IMR-90 (cell line): ENCODE measurements at regions not wholly inside any gene's neighbourhood (a gene's known extent, or its start where the extent isn't known, plus 50 kb on each side); places are given as distances from the start of the nearest gene placed in this dataset.

Experiments used
- ATAC-seq: fragments of 200-7000 bp; cut with Tn5 transposase; 2 replicates; pipeline ENCODE4 v1.9.1; 2020; ENCODE audit warnings: low read depth, mild to moderate bottlenecking, moderate library complexity
- BruUV-seq: library from RNA; stranded (reverse); fragments of 400-500 nt; replicated peaks from 2 replicates; lab custom pipeline; 2021; lab: Mats Ljungman, UMichigan
- CTCF ChIA-PET: fragments of 300-600 bp; formaldehyde crosslinking; extraction: SDS; loops from one replicate; lab custom pipeline; 2021; ENCODE audit warnings: antibody characterized with exemption; lab: Yijun Ruan, JAX
- POLR2A ChIA-PET: fragments of 300-600 bp; sonication (Branson Sonifier 250); formaldehyde crosslinking; loops from one replicate; lab custom pipeline; 2022; ENCODE audit warnings: antibody characterized with exemption; ENCODE audit not compliant: unreplicated experiment; lab: Charles Lee
- DNase-seq: peaks from one replicate; pipeline ENCODE4 v3.0.0; 2013
- H2AFZ ChIP-seq: replicated peaks from 2 replicates; pipeline ENCODE3; 2013; ENCODE audit warnings: low read length, mild to moderate bottlenecking; ENCODE audit not compliant: poor library complexity
- H2AK5ac ChIP-seq: 2 replicates; pipeline ENCODE4 v1.6.1; 2013; ENCODE audit warnings: low read depth, low read length, inconsistent platforms
- H2AK9ac ChIP-seq: replicated peaks from 2 replicates; pipeline ENCODE3; 2013; ENCODE audit warnings: mild to moderate bottlenecking, low read depth, low read length, moderate library complexity; ENCODE audit not compliant: poor library complexity
- H2BK120ac ChIP-seq: 2 replicates; pipeline ENCODE4 v1.6.1; 2013; ENCODE audit warnings: low read depth, low read length, inconsistent platforms
- H2BK15ac ChIP-seq: 3 replicates; pipeline ENCODE4 v1.6.1; 2013; ENCODE audit warnings: low read depth, low read length, inconsistent platforms
- H2BK20ac ChIP-seq: 2 replicates; pipeline ENCODE4 v1.6.1; 2013; ENCODE audit warnings: low read depth, mild to moderate bottlenecking, inconsistent platforms, low read length, moderate library complexity
- H2BK5ac ChIP-seq: 2 replicates; pipeline ENCODE4 v1.6.1; 2013; ENCODE audit warnings: mild to moderate bottlenecking, low read depth, low read length, inconsistent platforms; ENCODE audit not compliant: poor library complexity, severe bottlenecking
- H3K14ac ChIP-seq: replicated peaks from 2 replicates; pipeline ENCODE4 v1.6.1; 2013; ENCODE audit warnings: low read depth, low read length, inconsistent platforms
- H3K18ac ChIP-seq: 2 replicates; pipeline ENCODE4 v1.6.1; 2013; ENCODE audit warnings: low read depth, low read length, control low read depth
- H3K23ac ChIP-seq: 2 replicates; pipeline ENCODE4 v1.6.1; 2013; ENCODE audit warnings: low read depth, low read length, inconsistent platforms
- H3K27ac ChIP-seq: 2 replicates; pipeline ENCODE4 v1.5.1; 2013; ENCODE audit warnings: mild to moderate bottlenecking, control low read depth, low read length; ENCODE audit not compliant: insufficient read depth
- H3K27me3 ChIP-seq: 2 replicates; pipeline ENCODE4 v1.6.1; 2013; ENCODE audit warnings: low read length; ENCODE audit not compliant: control insufficient read depth, insufficient read depth
- H3K36me3 ChIP-seq: 2 replicates; pipeline ENCODE4 v1.6.1; 2013; ENCODE audit warnings: low read length, mixed read lengths; ENCODE audit not compliant: control insufficient read depth, insufficient read depth
- H3K4ac ChIP-seq: 2 replicates; pipeline ENCODE4 v1.6.1; 2013; ENCODE audit warnings: low read depth, low read length, inconsistent platforms
- H3K4me1 ChIP-seq: 2 replicates; pipeline ENCODE4 v1.6.1; 2013; ENCODE audit warnings: low read length, mixed read lengths; ENCODE audit not compliant: control insufficient read depth, insufficient read depth
- H3K4me2 ChIP-seq: 2 replicates; pipeline ENCODE4 v1.6.1; 2013; ENCODE audit warnings: low read depth, mild to moderate bottlenecking, control low read depth, low read length, moderate library complexity
- H3K4me3 ChIP-seq: 2 replicates; pipeline ENCODE4 v1.5.1; 2013; ENCODE audit warnings: low read depth, mild to moderate bottlenecking, control low read depth, low read length, moderate library complexity; ENCODE audit not compliant: insufficient read depth
- H3K56ac ChIP-seq: 2 replicates; pipeline ENCODE4 v1.6.1; 2013; ENCODE audit warnings: low read length, inconsistent platforms; ENCODE audit not compliant: insufficient read depth; ENCODE audit errors: extremely low read depth
- H3K79me1 ChIP-seq, 2 experiments: 2 replicates each; pipeline ENCODE4 v1.6.1; 2013; ENCODE audit warnings: low read length in 2 of 2, inconsistent platforms in 1 of 2, low read depth in 1 of 2
- H3K9ac ChIP-seq: 2 replicates; pipeline ENCODE4 v1.6.1; 2013; ENCODE audit warnings: low read depth, low read length, control low read depth
- H3K9me1 ChIP-seq: 2 replicates; pipeline ENCODE4 v1.6.1; 2013; ENCODE audit warnings: low read length, inconsistent platforms; ENCODE audit not compliant: insufficient read depth
- H3K9me3 ChIP-seq: 2 replicates; pipeline ENCODE4 v1.6.1; 2013; ENCODE audit warnings: low read length; ENCODE audit not compliant: control insufficient read depth, insufficient read depth
- H4K20me1 ChIP-seq: 2 replicates; pipeline ENCODE4 v1.6.1; 2013; ENCODE audit warnings: low read length, inconsistent platforms; ENCODE audit not compliant: insufficient read depth
- H4K5ac ChIP-seq: 2 replicates; pipeline ENCODE4 v1.6.1; 2013; ENCODE audit warnings: mild to moderate bottlenecking, low read depth, low read length, control low read depth
- H4K8ac ChIP-seq, 2 experiments: 2 replicates each; pipeline ENCODE4 v1.6.1; 2013; ENCODE audit warnings: low read depth in 2 of 2, low read length in 2 of 2, control low read depth in 1 of 2, inconsistent platforms in 1 of 2
- H4K91ac ChIP-seq: 2 replicates; pipeline ENCODE4 v1.6.1; 2013; ENCODE audit warnings: low read depth, low read length, inconsistent platforms; ENCODE audit not compliant: insufficient read depth
- BHLHE40 ChIP-seq: fragments of 150-350 bp; IDR thresholded peaks from 2 replicates; pipeline ENCODE4 v1.6.1; 2016; ENCODE audit warnings: mild to moderate bottlenecking, low read depth, low read length
- CEBPB ChIP-seq: IDR thresholded peaks from 2 replicates; pipeline ENCODE4 v1.6.1; 2012; ENCODE audit warnings: low read depth, low read length, improper control_type of control experiment
- CHD1 ChIP-seq: IDR thresholded peaks from 2 replicates; pipeline ENCODE4 v1.6.1; 2012; ENCODE audit warnings: low read depth, low read length, improper control_type of control experiment
- NFE2L2 ChIP-seq: fragments of 150-350 bp; IDR thresholded peaks from 2 replicates; pipeline ENCODE4 v1.6.1; 2016; ENCODE audit warnings: low read depth, mild to moderate bottlenecking, low read length
- RFX5 ChIP-seq: IDR thresholded peaks from 2 replicates; pipeline ENCODE4 v1.8.0; 2012; ENCODE audit warnings: low read depth, mild to moderate bottlenecking, low read length, moderate library complexity
- WGBS, 2 experiments: methylation state at CpG; one replicate each; pipeline versions ENCODE4 v1.1.5 to v1.1.7; 2013; ENCODE audit warnings: missing lambda C conversion rate in 2 of 2; ENCODE audit not compliant: insufficient read length in 1 of 2; ENCODE audit errors: extremely low coverage in 2 of 2; 5-methylcytosine and 5-hydroxymethylcytosine counted together
- dilution Hi-C: fragments of 300-500 bp; cut with HindIII; formaldehyde crosslinking; loops from one replicate; pipeline ENCODE4 v1.14.3; 2018; ENCODE audit warnings: low sequenced_read_pairs; ENCODE audit not compliant: unreplicated experiment
- in situ Hi-C: fragments of 300-500 bp; cut with MboI; formaldehyde crosslinking; loops from 3 replicates; pipeline ENCODE4 v1.14.3; 2019; ENCODE audit warnings: low sequenced_read_pairs, inconsistent platforms, mixed read lengths
- intact Hi-C: fragments of 100-400 bp; cut with micrococcal nuclease; formaldehyde crosslinking; loops from 2 replicates; pipeline ENCODE4 v1.10.0; 2022
- TF ChIP-seq, protein P1 (sequence below): fragments of 150-350 bp; IDR thresholded peaks from 2 replicates; pipeline ENCODE4 v1.6.1; 2016; ENCODE audit warnings: low read depth, mild to moderate bottlenecking, low read length, moderate library complexity, borderline replicate concordance

- no peak overlapping the region for H4K8ac ChIP-seq
- H3K79me1 ChIP-seq = no peaks in the 10 kb centered on the region
- no peak overlapping the region for H3K18ac ChIP-seq
- DNase-seq (no peak), ATAC-seq (no peak)
- no TSS peak for BruUV-seq
- no peaks in the 10 kb centered on the region for H3K36me3 ChIP-seq
- no peak overlapping the region for H3K4me3 ChIP-seq
- no CpG with 5 or more reads among the region's 4 CpGs for WGBS, 2 experiments
- H3K23ac ChIP-seq = no peak overlapping the region
- ChIA-PET CTCF (no interaction called here), POLR2A (no interaction called here)
- dilution Hi-C loops = no loop called here
- H2BK5ac ChIP-seq = no peak overlapping the region
- no peak overlapping the region for H2AFZ ChIP-seq
- no peaks in the 10 kb centered on the region for H3K4me1 ChIP-seq
- no peak overlapping the region for H3K4ac ChIP-seq
- intact Hi-C loops = no loop called here
- no peak overlapping the region for H4K91ac ChIP-seq
- no peak overlapping the region for H2BK120ac ChIP-seq
- H4K5ac ChIP-seq = no peak overlapping the region
- H2AK9ac ChIP-seq = no peak overlapping the region
- H3K27ac ChIP-seq = no peak overlapping the region
- no peaks in the 10 kb centered on the region for H3K27me3 ChIP-seq
- H3K9me1 ChIP-seq = no peaks in the 10 kb centered on the region
- H4K20me1 ChIP-seq = no peaks in the 10 kb centered on the region
- no peak overlapping the region for H3K4me2 ChIP-seq
- no peak overlapping the region for H3K14ac ChIP-seq
- no peak overlapping the region for H2AK5ac ChIP-seq
- no peaks in the 10 kb centered on the region for H3K9me3 ChIP-seq
- H3K9ac ChIP-seq = no peak overlapping the region
- in situ Hi-C loops = no loop called here
- H2BK20ac ChIP-seq = no peak overlapping the region
- H2BK15ac ChIP-seq = no peak overlapping the region
- H3K56ac ChIP-seq = no peak overlapping the region
- TF ChIP-seq NFE2L2 (no peak), CEBPB (no peak), BHLHE40 (no peak), CHD1 (no peak), RFX5 (no peak)
- TF ChIP-seq, protein P1, sequence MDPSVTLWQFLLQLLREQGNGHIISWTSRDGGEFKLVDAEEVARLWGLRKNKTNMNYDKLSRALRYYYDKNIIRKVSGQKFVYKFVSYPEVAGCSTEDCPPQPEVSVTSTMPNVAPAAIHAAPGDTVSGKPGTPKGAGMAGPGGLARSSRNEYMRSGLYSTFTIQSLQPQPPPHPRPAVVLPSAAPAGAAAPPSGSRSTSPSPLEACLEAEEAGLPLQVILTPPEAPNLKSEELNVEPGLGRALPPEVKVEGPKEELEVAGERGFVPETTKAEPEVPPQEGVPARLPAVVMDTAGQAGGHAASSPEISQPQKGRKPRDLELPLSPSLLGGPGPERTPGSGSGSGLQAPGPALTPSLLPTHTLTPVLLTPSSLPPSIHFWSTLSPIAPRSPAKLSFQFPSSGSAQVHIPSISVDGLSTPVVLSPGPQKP = no peak
Observed at GRCh38 chr12:28775556-28775955, 373.5 kb upstream of the FAR2 start.
